GM21576 (cell line): ENCODE measurements at regions not wholly inside any gene's neighbourhood (a gene's known extent, or its start where the extent isn't known, plus 50 kb on each side); places are given as distances from the start of the nearest gene placed in this dataset.

ENCODE experiments used
- ATAC-seq: cut with Tn5 transposase; IDR thresholded peaks from one replicate; pipeline ENCODE4 v1.9.1; 2021; ENCODE audit warnings: mild to moderate bottlenecking, moderate library complexity; ENCODE audit not compliant: unreplicated experiment

- ATAC-seq, result no peak
Measured at GRCh38 chr15:93252780-93253179, 163.8 kb upstream of the RGMA start.

GRCh38 chr15:93250950-93251349 lies 161.9 kb upstream of the RGMA start:
- ATAC-seq, result no peak

DNA sequence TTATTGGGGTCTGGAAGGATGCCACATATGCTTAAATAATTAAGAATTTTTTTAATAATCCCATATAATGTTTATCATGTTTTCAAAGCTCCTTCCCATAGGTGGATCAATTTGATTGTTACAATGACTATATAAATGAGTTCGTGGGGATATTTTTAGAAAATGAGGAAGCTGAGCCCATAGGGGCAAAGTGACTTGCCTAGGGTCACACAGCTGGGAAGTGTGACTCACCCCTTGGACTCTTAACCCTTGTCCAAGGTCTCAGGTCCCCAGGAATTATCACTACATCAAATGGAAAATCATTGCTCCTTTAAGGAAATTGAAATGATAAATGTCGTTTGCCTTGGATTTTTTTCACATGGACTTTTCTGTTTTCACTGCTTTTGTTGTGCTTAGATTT lies 161.2 kb upstream of the RGMA start:
- no peak for ATAC-seq

DNA sequence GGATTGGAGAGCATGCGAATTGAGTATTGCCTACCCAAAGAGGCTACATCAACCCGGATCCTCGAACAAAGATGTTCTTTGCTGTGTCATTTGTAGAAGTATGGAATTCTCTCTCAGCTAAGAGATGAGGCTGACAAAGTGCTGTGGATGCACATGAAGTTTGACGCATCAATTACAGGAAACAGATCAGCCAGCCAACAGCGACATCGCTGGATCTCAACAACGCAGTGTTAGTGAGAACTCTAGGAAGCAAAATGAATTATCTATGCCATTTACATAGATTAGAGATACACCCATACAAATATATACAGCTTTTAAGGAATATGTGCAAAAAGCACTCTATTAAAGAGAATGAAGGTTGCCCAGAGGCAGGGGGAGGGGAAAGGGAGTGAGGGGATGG lies 160.6 kb upstream of the RGMA start:
- no peak for ATAC-seq

GRCh38 chr15:93247466-93248121 lies 158.6 kb upstream of the RGMA start:
- ATAC-seq, result no peak

GRCh38 chr15:93246266-93247242 lies 157.5 kb upstream of the RGMA start:
- ATAC-seq, result no peak

GRCh38 chr15:93245661-93246042 lies 156.6 kb upstream of the RGMA start:
- ATAC-seq, result no peak

- ATAC-seq, result no peak
Measured at GRCh38 chr15:93244696-93245660, 156.0 kb upstream of the RGMA start.

DNA sequence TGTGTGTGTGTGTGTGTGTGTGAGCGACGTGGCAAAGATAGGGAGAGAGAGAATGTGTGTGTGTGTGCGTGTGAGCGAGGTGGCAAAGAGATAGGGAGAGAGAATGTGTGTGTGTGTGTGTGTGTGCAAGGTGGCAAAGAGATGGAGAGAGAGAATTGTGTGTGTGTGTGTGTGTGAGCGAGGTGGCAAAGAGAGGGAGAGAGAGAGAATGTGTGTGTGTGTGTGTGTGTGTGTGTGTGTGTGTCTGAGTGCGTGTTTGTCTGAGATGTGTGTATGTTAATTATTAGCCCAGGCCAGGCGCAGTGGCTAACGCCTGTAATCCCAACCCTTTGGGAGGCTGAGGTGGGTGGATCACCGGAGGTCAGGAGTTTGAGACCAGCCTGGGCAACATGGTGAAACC lies 154.6 kb upstream of the RGMA start:
- ATAC-seq, result no peak

GRCh38 chr15:93241696-93242585 lies 152.9 kb upstream of the RGMA start:
- ATAC-seq, result no peak

GRCh38 chr15:93239993-93240392 lies 151.0 kb upstream of the RGMA start:
- ATAC-seq, result no peak

DNA sequence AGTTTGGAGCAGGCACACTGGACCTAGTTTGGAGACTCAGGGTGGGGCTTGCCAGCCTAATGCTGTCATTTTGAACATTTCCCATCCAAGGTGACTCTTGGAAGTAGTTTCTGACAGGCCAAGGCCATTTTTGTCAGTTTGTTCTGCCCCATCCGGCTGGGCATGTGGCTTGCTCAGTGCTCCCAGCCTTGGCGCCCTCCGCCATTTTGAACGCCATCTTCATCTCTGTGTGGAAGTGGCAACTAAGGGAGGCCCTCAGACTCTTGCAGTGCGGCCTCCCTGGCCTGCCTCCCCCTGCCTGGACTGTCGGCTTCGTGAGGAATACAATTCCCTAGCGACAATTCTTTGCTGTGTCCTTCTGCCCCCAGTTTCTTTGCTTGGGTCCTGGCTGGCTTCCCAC lies 150.6 kb upstream of the RGMA start:
- ATAC-seq, result no peak

DNA sequence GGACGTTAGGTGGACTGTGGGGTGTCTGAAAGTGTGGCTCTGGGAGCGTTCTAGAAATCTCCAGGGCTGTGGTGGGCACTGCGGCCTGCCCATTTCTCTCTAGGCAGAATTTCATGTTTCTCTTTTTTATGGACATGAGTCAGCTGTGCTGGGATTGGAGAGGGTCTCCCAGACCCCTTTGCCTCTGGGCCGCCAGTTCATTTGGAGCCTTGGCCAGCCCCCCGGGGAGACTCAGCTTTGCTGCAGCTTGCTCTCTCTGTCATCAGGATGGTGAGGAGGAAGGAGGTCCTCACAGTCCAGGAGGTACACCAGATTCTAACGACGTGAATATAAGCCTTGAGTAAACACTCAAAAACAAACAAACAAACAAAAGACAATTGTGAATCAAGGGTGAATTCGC lies 149.6 kb upstream of the RGMA start:
- no peak for ATAC-seq

DNA sequence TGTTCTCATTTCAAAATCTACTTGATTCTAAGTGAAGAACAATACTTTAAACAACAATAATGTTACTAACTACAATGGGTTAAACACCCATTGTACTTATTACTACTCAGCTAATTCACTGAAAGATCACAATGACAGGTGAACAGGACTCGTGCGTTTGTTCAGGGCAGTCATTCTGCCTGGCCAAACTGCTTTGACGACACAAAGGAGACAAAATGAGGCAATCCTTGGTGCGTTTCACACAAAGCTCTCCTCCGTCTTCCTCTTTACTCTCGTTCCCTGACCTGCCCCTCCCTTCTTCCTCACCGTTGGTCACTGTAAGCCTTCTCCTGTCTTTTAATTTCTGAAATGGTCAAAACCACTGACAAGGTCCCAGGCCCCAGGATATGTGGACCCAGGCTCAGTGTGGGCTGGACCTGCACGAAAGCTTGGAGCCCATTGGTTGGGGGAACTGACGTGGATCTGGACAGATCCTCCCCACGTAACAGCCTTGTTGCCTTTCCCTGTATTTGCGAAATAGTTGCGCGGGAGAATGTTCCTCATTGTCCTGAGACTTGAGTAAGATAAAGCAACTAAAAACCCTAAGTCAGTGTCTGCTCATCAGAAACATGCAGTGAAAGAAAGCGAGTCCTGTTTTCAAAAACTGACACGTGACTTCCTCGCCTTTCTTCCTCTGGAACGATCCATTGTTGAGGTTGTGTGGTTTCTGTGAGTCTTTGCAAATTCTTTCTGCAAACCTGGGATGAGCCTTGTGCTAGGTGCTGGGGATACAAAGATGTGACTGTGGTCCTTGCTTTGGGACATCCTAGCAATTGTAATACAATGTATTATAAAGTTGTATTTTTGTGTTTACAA lies 147.1 kb upstream of the RGMA start:
- ATAC-seq, result no peak

- no peak for ATAC-seq
Measured at GRCh38 chr15:93235269-93235668, 146.3 kb upstream of the RGMA start.

DNA sequence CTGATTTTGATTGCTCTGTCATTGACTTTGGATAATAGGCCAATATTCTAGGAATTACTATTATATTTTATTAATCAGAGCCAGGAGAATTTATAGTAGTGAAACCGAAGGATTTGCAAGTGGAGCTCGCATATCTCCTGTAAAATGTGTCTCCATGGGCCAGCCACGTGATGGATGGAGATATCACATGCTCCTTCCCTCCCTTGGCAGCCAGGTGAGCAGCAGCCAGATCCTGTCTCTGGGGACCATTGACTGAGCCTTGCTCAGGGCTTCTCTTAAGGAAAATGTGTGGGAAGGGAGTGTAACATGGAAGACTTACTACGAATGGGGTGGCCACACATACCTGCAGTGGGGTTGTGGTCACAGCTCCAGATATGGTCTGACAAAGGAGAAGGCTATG lies 144.7 kb upstream of the RGMA start:
- no peak for ATAC-seq

GRCh38 chr15:93232845-93233244 lies 143.8 kb upstream of the RGMA start:
- ATAC-seq, result no peak

DNA sequence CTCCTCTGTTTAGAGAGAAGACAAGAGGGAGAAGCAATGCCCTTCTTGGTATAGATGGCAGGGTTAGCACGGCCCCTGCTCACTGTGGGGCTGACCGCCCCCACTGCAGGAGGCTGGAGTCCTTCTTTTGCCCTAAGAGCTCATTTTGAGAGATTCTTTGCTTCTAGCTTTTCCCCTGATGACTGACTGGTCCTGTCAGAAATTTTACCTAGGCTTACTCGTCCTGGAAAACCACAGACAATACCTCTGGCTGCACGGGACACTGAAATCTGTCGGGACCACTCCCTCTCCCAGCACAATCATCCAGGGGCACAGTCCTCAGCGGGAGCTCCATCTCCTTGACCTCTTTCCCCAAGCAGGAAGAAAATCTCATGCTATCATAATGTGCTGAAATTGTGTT lies 143.0 kb upstream of the RGMA start:
- ATAC-seq, result no peak

DNA sequence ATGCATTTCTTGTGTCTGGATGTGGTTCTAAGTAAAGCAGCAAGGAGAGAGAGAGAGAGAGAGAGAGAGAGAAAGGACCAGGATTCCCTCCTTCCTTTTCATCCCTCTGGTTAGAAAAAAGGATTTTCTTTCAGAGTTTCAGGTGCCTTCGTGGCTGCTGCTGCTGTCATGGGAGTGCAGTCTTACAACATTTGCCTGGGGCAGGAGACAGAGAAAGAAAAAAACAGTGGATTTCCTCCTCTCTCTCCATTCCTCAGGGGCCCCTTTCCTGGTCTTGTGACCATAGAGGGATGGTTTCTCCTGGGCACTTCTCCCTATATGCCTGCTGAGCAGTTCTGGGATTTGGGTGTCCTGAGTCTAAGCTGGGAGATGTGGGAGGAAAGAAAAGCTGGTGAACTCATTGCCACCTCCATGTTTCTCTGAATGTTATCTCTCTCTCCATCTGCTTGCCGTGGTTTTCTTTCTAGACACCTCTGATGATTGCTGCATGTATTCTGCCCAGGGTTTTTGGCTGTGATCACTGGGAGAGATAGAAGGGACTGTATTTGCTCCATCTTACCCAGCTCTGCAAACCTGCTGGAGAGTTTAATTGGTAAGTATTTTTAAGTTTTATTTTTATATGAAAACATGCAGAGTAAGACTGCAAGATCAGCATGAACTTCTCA lies 142.4 kb upstream of the RGMA start:
- no peak for ATAC-seq
